ENCODE measurements at regions not wholly inside any gene's neighbourhood (a gene's known extent, or its start where the extent isn't known, plus 50 kb on each side); places are given as distances from the start of the nearest gene placed in this dataset.

DNA sequence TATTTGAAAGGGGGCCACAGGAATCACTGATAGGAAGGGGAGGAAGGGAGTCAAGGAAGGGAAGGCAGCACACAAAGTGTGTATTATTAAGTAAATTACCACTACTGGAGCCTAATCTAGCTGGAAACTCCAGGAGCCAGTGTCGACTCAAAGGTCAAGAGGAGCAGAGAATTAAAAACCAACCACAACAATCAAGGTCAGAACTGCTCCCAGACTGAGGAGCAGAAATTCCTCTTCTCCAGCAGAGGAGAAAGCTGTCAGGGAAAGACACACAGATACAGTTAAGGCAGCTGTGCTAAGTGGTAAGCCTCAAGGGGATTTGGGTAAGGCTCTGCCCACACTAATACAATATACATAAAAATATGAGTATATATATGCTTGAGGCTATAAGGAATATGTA is 87.5 kb upstream of the PTPN13 start:
- no peak for TF ChIP-seq RAD21 (IDR thresholded peaks at IDR 0.05)
- TF ChIP-seq YY1 (IDR thresholded peaks at IDR 0.05), result no peak
- TF ChIP-seq, protein P1, sequence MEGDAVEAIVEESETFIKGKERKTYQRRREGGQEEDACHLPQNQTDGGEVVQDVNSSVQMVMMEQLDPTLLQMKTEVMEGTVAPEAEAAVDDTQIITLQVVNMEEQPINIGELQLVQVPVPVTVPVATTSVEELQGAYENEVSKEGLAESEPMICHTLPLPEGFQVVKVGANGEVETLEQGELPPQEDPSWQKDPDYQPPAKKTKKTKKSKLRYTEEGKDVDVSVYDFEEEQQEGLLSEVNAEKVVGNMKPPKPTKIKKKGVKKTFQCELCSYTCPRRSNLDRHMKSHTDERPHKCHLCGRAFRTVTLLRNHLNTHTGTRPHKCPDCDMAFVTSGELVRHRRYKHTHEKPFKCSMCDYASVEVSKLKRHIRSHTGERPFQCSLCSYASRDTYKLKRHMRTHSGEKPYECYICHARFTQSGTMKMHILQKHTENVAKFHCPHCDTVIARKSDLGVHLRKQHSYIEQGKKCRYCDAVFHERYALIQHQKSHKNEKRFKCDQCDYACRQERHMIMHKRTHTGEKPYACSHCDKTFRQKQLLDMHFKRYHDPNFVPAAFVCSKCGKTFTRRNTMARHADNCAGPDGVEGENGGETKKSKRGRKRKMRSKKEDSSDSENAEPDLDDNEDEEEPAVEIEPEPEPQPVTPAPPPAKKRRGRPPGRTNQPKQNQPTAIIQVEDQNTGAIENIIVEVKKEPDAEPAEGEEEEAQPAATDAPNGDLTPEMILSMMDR (IDR thresholded peaks at IDR 0.05; ENCODE audit: low read depth, low read length, missing input control), result no peak
- TF ChIP-seq, protein P2, sequence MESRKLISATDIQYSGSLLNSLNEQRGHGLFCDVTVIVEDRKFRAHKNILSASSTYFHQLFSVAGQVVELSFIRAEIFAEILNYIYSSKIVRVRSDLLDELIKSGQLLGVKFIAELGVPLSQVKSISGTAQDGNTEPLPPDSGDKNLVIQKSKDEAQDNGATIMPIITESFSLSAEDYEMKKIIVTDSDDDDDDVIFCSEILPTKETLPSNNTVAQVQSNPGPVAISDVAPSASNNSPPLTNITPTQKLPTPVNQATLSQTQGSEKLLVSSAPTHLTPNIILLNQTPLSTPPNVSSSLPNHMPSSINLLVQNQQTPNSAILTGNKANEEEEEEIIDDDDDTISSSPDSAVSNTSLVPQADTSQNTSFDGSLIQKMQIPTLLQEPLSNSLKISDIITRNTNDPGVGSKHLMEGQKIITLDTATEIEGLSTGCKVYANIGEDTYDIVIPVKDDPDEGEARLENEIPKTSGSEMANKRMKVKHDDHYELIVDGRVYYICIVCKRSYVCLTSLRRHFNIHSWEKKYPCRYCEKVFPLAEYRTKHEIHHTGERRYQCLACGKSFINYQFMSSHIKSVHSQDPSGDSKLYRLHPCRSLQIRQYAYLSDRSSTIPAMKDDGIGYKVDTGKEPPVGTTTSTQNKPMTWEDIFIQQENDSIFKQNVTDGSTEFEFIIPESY (IDR thresholded peaks at IDR 0.05), result no peak
- TF ChIP-seq TAF1 (conservative IDR thresholded peaks at IDR 0.05), result no peak
- TF ChIP-seq, protein P3, sequence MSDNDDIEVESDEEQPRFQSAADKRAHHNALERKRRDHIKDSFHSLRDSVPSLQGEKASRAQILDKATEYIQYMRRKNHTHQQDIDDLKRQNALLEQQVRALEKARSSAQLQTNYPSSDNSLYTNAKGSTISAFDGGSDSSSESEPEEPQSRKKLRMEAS (IDR thresholded peaks at IDR 0.05), result no peak
